Endothelial cell (in vitro differentiated cells): ENCODE measurements at regions not wholly inside any gene's neighbourhood (a gene's known extent, or its start where the extent isn't known, plus 50 kb on each side); places are given as distances from the start of the nearest gene placed in this dataset.
"Not testable (repeated sequence)": the region's sequence is repeated elsewhere in the genome, so short reads cannot be mapped to it uniquely, and the experiment has no call there.

Source experiments
- DNase-seq: peaks from one replicate; pipeline ENCODE4 v3.0.0; 2021; ENCODE audit warnings: low spot score
- H3K27ac Mint-ChIP-seq: one replicate; pipeline ENCODE4 v1.8.0; 2021; ENCODE audit warnings: mixed read lengths, inconsistent platforms; ENCODE audit not compliant: unreplicated experiment
- H3K27me3 Mint-ChIP-seq: one replicate; pipeline ENCODE4 v1.8.0; 2021; ENCODE audit warnings: mild to moderate bottlenecking, moderate library complexity, mixed read lengths, inconsistent platforms; ENCODE audit not compliant: unreplicated experiment
- H3K36me3 Mint-ChIP-seq: one replicate; pipeline ENCODE4 v1.8.0; 2021; ENCODE audit warnings: mild to moderate bottlenecking, low read depth, mixed read lengths, inconsistent platforms; ENCODE audit not compliant: unreplicated experiment
- H3K4me1 Mint-ChIP-seq: one replicate; pipeline ENCODE4 v1.8.0; 2021; ENCODE audit warnings: mild to moderate bottlenecking, mixed read lengths, inconsistent platforms; ENCODE audit not compliant: unreplicated experiment
- H3K4me3 Mint-ChIP-seq: one replicate; pipeline ENCODE4 v1.8.0; 2021; ENCODE audit warnings: mild to moderate bottlenecking, mixed read lengths, inconsistent platforms; ENCODE audit not compliant: unreplicated experiment
- H3K9me3 Mint-ChIP-seq: one replicate; pipeline ENCODE4 v1.8.0; 2021; ENCODE audit warnings: mixed read lengths, inconsistent platforms; ENCODE audit not compliant: unreplicated experiment
- TF ChIP-seq, protein P1 (sequence below): fragments of 200-600 bp; sonication (generic); IDR thresholded peaks from one replicate; pipeline ENCODE4 v1.5.0; 2021; ENCODE audit warnings: antibody characterized with exemption; ENCODE audit not compliant: unreplicated experiment

GRCh38 chr9:91012933-91013841 is 211.6 kb downstream of the SYK start:
- H3K4me1 Mint-ChIP-seq, result no peaks in the 10 kb centered on the region
- no peaks in the 10 kb centered on the region for H3K36me3 Mint-ChIP-seq
- no peak for DNase-seq
- H3K9me3 Mint-ChIP-seq, result no peaks in the 10 kb centered on the region
- TF ChIP-seq, protein P1, sequence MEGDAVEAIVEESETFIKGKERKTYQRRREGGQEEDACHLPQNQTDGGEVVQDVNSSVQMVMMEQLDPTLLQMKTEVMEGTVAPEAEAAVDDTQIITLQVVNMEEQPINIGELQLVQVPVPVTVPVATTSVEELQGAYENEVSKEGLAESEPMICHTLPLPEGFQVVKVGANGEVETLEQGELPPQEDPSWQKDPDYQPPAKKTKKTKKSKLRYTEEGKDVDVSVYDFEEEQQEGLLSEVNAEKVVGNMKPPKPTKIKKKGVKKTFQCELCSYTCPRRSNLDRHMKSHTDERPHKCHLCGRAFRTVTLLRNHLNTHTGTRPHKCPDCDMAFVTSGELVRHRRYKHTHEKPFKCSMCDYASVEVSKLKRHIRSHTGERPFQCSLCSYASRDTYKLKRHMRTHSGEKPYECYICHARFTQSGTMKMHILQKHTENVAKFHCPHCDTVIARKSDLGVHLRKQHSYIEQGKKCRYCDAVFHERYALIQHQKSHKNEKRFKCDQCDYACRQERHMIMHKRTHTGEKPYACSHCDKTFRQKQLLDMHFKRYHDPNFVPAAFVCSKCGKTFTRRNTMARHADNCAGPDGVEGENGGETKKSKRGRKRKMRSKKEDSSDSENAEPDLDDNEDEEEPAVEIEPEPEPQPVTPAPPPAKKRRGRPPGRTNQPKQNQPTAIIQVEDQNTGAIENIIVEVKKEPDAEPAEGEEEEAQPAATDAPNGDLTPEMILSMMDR, result no peak
- no peaks in the 10 kb centered on the region for H3K27me3 Mint-ChIP-seq
- no peak overlapping the region for H3K4me3 Mint-ChIP-seq
- no peak overlapping the region for H3K27ac Mint-ChIP-seq

DNA sequence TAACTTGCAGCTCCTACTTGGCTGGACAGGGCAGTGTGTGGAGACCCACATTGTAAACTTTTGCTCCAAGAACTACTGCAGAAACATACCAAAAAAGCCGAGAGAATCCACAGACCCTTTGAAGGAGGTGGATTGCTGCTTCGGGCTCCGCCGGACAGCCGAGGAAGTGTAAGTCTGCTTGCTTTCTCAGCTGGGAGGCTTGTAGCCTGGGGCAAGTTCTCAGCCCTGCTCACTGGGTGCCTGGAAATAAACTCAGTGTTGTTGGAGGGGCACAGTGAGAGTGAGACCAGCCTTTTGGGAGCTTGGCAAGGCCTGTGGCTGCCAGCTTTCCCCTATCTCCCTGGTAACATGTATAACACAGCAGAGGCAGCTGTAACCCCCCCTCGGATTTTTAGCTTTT is 215.6 kb downstream of the SYK start:
- H3K27ac Mint-ChIP-seq, result no peak overlapping the region
- H3K27me3 Mint-ChIP-seq, result no peaks in the 10 kb centered on the region
- H3K36me3 Mint-ChIP-seq, result no peaks in the 10 kb centered on the region
- H3K4me3 Mint-ChIP-seq, result no peak overlapping the region
- TF ChIP-seq, protein P1, result no peak
- no peak for DNase-seq
- no peaks in the 10 kb centered on the region for H3K9me3 Mint-ChIP-seq
- no peaks in the 10 kb centered on the region for H3K4me1 Mint-ChIP-seq

GRCh38 chr9:91019871-91020270 is 218.3 kb downstream of the SYK start:
- H3K4me3 Mint-ChIP-seq, H3K36me3 Mint-ChIP-seq, H3K4me1 Mint-ChIP-seq, DNase-seq, H3K9me3 Mint-ChIP-seq, H3K27ac Mint-ChIP-seq, H3K27me3 Mint-ChIP-seq: not testable (repeated sequence)

- H3K36me3 Mint-ChIP-seq, H3K4me3 Mint-ChIP-seq, H3K27me3 Mint-ChIP-seq, DNase-seq, H3K4me1 Mint-ChIP-seq, H3K27ac Mint-ChIP-seq, H3K9me3 Mint-ChIP-seq: not testable (repeated sequence)
Observed at GRCh38 chr9:91021656-91022055, 220.0 kb downstream of the SYK start.

DNA sequence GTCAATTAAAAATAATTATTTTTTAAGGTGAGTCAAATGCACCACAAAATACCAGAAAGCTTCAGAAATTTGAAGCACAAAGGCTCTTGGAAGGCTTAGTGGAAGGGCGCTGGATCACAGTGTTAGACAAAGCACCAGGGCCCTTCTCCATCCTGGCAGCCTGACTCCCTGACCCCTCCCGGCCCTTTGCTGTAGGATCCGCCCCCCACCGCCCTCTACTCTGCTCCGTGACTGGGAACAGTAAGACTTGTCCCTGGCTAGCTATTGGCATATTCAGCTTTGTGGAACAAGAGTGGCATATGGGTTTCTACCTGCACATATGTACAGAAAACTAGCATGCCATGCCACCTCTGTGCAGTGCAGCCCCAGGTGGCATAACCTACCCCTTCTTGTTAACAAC is 222.1 kb downstream of the SYK start:
- no peaks in the 10 kb centered on the region for H3K27me3 Mint-ChIP-seq
- H3K9me3 Mint-ChIP-seq, result no peaks in the 10 kb centered on the region
- TF ChIP-seq, protein P1, result no peak
- no peak overlapping the region for H3K4me3 Mint-ChIP-seq
- H3K4me1 Mint-ChIP-seq, result no peaks in the 10 kb centered on the region
- no peak for DNase-seq
- H3K36me3 Mint-ChIP-seq, result no peaks in the 10 kb centered on the region
- no peak overlapping the region for H3K27ac Mint-ChIP-seq

DNA sequence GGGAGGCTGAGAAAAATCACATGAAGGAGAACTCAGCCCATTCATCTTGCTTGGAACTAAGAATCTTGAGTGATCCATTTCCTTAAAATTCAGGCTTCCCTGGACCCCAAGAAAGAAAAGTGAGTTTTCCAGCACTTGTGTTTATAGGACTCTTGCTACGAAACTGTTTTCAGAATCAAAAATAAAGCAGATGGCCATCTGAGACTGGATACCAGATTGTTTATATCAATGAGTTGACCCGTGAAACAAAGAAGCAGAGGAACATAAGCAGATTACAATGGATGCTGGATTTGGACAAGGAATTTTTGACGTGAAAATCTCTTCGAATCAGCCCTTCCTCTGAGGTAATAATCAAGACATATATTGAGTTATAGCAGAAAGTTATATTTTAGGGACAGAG is 223.2 kb downstream of the SYK start:
- H3K4me3 Mint-ChIP-seq, result no peak overlapping the region
- H3K27me3 Mint-ChIP-seq, result no peaks in the 10 kb centered on the region
- no peaks in the 10 kb centered on the region for H3K36me3 Mint-ChIP-seq
- no peaks in the 10 kb centered on the region for H3K4me1 Mint-ChIP-seq
- no peak overlapping the region for H3K27ac Mint-ChIP-seq
- no peak for DNase-seq
- TF ChIP-seq, protein P1, result no peak
- H3K9me3 Mint-ChIP-seq, result no peaks in the 10 kb centered on the region
